ENCODE measurements at regions not wholly inside any gene's neighbourhood (a gene's known extent, or its start where the extent isn't known, plus 50 kb on each side); places are given as distances from the start of the nearest gene placed in this dataset.

DNA sequence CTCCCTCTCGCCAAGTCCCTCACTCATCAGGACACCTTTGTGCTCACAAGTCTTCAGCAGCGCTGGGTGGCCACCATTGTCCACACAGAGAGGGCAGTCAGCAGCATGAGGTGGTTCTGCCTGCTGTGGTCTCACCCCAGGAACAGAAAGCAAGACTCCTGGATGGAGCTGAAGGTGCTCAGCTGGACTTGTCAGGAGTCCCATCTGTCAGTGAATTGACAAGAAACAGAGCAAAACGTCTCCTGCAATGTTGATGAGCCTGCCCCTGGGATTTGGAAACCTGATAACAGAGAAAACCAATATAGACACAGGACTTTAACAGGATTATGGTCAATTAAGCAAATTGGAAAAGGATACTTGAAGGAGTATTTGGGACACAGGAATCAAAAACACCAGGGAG lies 122.2 kb upstream of the PRSS58 start:
- H3K4me3 ChIP-seq (ENCODE audit: low read depth, low read length), result no peak overlapping the region
- no peak for DNase-seq (ENCODE audit: low read depth)
- TF ChIP-seq, protein P1, sequence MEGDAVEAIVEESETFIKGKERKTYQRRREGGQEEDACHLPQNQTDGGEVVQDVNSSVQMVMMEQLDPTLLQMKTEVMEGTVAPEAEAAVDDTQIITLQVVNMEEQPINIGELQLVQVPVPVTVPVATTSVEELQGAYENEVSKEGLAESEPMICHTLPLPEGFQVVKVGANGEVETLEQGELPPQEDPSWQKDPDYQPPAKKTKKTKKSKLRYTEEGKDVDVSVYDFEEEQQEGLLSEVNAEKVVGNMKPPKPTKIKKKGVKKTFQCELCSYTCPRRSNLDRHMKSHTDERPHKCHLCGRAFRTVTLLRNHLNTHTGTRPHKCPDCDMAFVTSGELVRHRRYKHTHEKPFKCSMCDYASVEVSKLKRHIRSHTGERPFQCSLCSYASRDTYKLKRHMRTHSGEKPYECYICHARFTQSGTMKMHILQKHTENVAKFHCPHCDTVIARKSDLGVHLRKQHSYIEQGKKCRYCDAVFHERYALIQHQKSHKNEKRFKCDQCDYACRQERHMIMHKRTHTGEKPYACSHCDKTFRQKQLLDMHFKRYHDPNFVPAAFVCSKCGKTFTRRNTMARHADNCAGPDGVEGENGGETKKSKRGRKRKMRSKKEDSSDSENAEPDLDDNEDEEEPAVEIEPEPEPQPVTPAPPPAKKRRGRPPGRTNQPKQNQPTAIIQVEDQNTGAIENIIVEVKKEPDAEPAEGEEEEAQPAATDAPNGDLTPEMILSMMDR (conservative IDR thresholded peaks at IDR 0.05; ENCODE audit: low read depth, low read length), result no peak

DNA sequence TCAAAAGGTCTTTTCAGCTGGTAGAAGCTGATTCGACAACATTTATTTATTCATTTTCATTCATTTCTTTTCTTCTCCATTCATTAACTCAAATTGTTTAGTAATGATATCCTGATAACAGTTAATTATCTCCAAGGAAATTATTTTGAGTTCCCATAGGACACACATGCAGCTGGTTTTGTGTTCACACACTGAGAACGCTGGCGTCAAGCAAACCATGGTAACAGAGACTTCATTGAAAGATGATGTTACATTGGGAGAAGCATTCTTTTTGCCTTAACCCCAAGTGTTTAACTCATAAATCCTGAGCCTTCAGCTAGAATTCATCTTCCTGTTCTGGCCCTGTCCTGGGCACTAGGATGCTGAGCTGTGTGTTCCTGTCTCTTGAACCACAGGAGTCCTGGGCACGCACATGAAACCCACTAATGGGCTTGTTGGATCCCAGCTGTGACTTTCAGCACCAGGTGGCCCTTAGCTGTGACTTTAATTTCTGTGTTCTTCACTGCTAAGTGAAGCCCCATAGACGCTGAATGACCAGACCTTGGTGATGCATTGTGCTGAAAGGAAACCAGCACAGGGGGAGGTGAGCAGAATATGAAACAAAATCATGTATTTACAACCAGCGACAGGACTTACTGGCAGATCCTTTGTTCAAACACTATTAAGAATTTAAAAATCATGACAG lies 121.5 kb upstream of the PRSS58 start:
- no peak overlapping the region for H3K4me3 ChIP-seq (ENCODE audit: low read depth, low read length)
- TF ChIP-seq, protein P1 (conservative IDR thresholded peaks at IDR 0.05; ENCODE audit: low read depth, low read length), result no peak
- no peak for DNase-seq (ENCODE audit: low read depth)

DNA sequence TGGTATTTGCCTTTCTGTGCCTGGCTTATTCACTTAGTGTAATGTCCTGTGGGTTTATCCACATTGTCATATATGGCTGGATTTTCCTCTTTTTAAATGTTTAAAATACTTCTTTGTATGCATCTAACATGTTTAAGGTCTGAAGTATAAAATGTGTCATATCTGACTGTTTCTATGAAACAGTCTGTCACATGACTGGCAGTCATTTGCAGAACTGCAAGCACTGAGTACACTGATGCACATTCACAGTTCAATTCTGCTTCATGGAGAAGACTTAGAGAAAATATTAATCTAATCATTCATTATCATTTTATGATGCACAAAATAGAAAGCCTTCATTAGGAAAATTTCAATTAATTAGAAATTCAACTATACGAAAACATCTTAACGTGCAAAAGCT lies 119.7 kb upstream of the PRSS58 start:
- DNase-seq (ENCODE audit: low read depth), result no peak
- H3K4me3 ChIP-seq (ENCODE audit: low read depth, low read length), result no peak overlapping the region
- TF ChIP-seq, protein P1 (conservative IDR thresholded peaks at IDR 0.05; ENCODE audit: low read depth, low read length), result no peak

DNA sequence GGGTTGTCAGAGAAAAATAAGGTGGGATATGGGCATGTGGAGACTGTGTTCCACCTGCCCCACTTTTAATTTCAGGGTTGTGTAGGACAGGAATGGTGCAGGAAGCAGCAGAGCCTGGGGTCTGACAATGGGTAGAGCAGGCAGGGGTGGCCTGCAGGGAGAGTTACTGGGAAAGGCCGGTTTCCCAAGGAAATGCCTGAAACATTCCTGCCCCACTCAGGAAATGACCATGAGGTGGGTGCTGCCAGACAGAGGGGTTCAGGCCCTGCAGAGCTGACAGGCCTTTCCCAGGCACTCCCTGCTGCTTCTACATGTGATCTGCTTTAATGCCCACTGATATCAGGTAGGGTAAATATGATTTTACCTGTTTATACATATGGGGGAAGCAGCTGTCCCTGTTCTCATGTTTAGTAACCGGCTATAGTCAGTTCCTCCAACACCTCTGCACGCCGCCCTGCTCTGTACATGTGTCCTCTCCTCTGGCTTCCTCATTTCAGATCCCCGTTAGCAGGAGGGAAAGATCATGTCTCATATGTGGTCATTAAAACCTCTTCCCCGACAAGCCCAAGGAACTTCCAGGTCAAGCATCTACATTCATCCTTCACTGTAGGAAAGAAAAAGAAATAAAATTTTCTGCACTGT lies 118.6 kb upstream of the PRSS58 start:
- no peak for DNase-seq (ENCODE audit: low read depth)
- no peak overlapping the region for H3K4me3 ChIP-seq (ENCODE audit: low read depth, low read length)
- TF ChIP-seq, protein P1 (conservative IDR thresholded peaks at IDR 0.05; ENCODE audit: low read depth, low read length), result no peak

DNA sequence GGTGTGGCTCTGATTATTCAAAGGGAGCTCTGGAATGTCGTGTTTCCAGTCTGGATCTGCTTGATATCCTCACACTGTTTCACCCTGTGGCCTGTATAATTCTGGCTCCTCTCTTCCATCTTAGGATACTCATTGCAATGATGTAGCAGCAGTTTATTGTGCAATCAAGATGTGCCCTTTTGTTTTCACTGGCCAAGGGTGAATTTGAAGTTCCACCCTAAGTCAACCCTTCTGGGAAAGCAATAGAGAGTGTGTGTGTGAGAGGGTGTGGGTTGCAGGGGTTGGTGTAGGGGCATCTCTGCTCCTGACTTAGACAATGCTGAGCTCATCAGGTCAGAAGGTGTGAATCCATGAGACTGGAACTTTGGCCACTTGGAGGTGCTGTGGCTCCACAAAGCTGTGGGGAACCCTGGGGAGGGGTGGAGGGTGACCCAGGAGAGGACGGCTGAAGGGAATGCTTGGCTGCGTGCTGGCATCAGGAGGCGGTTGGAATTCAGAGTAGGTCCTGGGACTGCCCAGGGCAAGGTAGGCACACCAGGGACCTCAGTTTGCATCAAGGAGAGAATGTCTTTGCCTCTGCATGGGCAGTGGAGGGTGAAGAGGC lies 118.0 kb upstream of the PRSS58 start:
- peak; percentile 89 for DNase-seq (ENCODE audit: low read depth)
- H3K4me3 ChIP-seq (ENCODE audit: low read depth, low read length), result no peak overlapping the region
- TF ChIP-seq, protein P1 (conservative IDR thresholded peaks at IDR 0.05; ENCODE audit: low read depth, low read length), result peak; percentile 83

DNA sequence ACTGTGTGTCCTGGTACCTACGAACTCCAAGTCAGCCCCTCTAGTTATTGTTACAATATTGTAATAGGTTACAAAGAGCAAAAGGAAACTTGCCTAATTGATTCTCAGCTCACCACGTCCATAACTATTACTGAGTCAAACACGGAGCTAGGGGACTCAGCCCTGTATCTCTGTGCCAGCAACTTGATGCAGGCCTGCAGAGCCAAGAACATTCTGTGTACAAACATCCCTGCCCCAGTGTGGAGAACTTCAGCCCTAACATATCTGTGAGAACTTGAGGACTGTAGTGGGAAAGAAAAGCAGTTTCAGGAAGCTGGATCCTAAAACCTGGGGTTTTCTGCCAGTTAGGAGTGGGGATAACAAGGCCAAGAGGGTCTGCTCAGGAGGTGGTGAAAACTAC lies 114.9 kb upstream of the PRSS58 start:
- TF ChIP-seq, protein P1 (conservative IDR thresholded peaks at IDR 0.05; ENCODE audit: low read depth, low read length), result no peak

More for the DNA sequence above, 114.9 kb upstream of the PRSS58 start:
- DNase-seq (ENCODE audit: low read depth), result no peak
- H3K4me3 ChIP-seq (ENCODE audit: low read depth, low read length), result no peak overlapping the region
